Activated CD4-positive, alpha-beta T cell treated with anti-CD3 and anti-CD28 coated beads, Interleukin-2, amount 10 ng/mL, durations not matched to agents 7 days and 5 days (primary cell): ENCODE measurements at regions not wholly inside any gene's neighbourhood (a gene's known extent, or its start where the extent isn't known, plus 50 kb on each side); places are given as distances from the start of the nearest gene placed in this dataset.

Experiments
- CTCF ChIA-PET: fragments of 350-600 bp; sonication (Branson Sonifier 250); formaldehyde crosslinking; loops from one replicate; lab custom pipeline; 2021; ENCODE audit warnings: antibody characterized with exemption; lab: Charles Lee
- POLR2A ChIA-PET: fragments of 350-600 bp; sonication (Branson Sonifier 250); formaldehyde crosslinking; loops from one replicate; lab custom pipeline; 2021; ENCODE audit warnings: antibody characterized with exemption; lab: Charles Lee
- DNase-seq: peaks from one replicate; pipeline ENCODE4 v3.0.0-alpha.2; 2020
- H3K27ac Mint-ChIP-seq: one replicate; pipeline ENCODE4 v1.8.0; 2021; ENCODE audit warnings: mild to moderate bottlenecking, moderate library complexity, mixed read lengths
- H3K27me3 Mint-ChIP-seq: one replicate; pipeline ENCODE4 v1.8.0; 2021; ENCODE audit warnings: mixed read lengths
- H3K36me3 Mint-ChIP-seq: one replicate; pipeline ENCODE4 v1.8.0; 2021; ENCODE audit warnings: low read depth, mixed read lengths
- H3K4me1 Mint-ChIP-seq: one replicate; pipeline ENCODE4 v1.8.0; 2021; ENCODE audit warnings: mixed read lengths
- H3K4me3 Mint-ChIP-seq: one replicate; pipeline ENCODE4 v1.8.0; 2021; ENCODE audit warnings: mild to moderate bottlenecking, moderate library complexity, mixed read lengths
- H3K9me3 Mint-ChIP-seq: one replicate; pipeline ENCODE4 v1.8.0; 2021; ENCODE audit warnings: mixed read lengths

GRCh38 chr2:172239944-172240590, 137.4 kb upstream of the DLX2 start:
- ChIA-PET POLR2A (no interaction called here), CTCF (interaction anchor here (1.1 to 1.2 kb wide), 2 partner anchors 10 to 12 kb away, joined by 3 read pairs; no protein-coding TSS in a partner anchor)
- Mint-ChIP-seq H3K27ac (no peak overlapping the region), H3K4me3 (no peak overlapping the region), H3K9me3 (no peaks in the 10 kb centered on the region), H3K36me3 (no peaks in the 10 kb centered on the region), H3K4me1 (peaks cover 7% of the 10 kb centered on the region), H3K27me3 (peaks cover 43% of the 10 kb centered on the region)
- DNase-seq, result no peak

GRCh38 chr2:172241222-172241621, 138.5 kb upstream of the DLX2 start:
- Mint-ChIP-seq H3K4me3 (no peak overlapping the region), H3K4me1 (no peaks in the 10 kb centered on the region), H3K27ac (no peak overlapping the region), H3K36me3 (no peaks in the 10 kb centered on the region), H3K9me3 (no peaks in the 10 kb centered on the region), H3K27me3 (peaks cover 33% of the 10 kb centered on the region)
- CTCF ChIA-PET, result no interaction called here
- DNase-seq, result no peak
- POLR2A ChIA-PET, result no interaction called here

GRCh38 chr2:172242471-172242870, 139.8 kb upstream of the DLX2 start:
- POLR2A ChIA-PET, result no interaction called here
- CTCF ChIA-PET, result interaction anchor here (1.6 kb wide), 1 partner anchor 11 kb away, joined by 4 read pairs; no protein-coding TSS in a partner anchor
- Mint-ChIP-seq H3K9me3 (peaks cover 6% of the 10 kb centered on the region), H3K36me3 (no peaks in the 10 kb centered on the region), H3K27ac (no peak overlapping the region), H3K27me3 (peaks cover 21% of the 10 kb centered on the region), H3K4me3 (no peak overlapping the region), H3K4me1 (peaks cover 5% of the 10 kb centered on the region)
- no peak for DNase-seq

- H3K27me3 Mint-ChIP-seq, result peaks cover 18% of the 10 kb centered on the region
- no peak for DNase-seq
- ChIA-PET CTCF (interaction anchor here (1.6 kb wide), 1 partner anchor 11 kb away, joined by 4 read pairs; no protein-coding TSS in a partner anchor), POLR2A (no interaction called here)
- no peak overlapping the region for H3K4me3 Mint-ChIP-seq
- H3K36me3 Mint-ChIP-seq, result no peaks in the 10 kb centered on the region
- peaks cover 9% of the 10 kb centered on the region for H3K9me3 Mint-ChIP-seq
- no peak overlapping the region for H3K27ac Mint-ChIP-seq
- peaks cover 5% of the 10 kb centered on the region for H3K4me1 Mint-ChIP-seq
These were observed 140.3 kb upstream of the DLX2 start for GRCh38 chr2:172242961-172243360.

DNA sequence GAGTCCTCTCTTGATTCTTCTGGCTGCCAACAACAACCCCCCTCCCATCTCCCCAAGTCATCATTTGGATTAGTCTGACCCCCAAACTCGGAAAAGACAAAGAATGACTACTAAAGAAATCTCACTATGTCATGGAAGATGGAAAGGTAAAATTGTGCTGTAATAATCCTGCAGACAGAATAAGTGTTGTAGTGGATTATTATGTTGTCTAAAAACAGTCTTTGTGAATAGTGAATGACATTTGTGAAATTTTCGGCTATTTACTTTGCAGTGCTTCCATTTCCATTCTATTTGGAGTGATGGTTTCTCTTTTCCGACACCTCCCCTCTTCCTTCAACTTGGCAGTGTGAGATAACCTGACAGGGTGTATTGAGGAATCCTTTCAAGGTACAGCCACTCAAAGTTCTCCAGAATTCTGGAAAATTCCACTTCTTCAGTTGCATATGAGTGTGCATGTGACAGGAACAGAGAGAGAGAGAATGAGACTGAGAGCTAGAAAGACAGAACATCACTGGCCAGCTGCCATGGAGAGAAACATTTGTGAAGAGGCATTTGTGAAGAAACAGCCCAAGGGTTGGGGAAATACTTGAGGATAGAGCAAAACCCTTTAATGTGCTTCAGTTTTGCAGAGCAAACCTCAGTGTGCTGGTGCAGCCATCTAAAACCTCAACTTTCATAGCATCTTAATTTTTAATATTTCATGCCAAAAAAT, 141.9 kb upstream of the DLX2 start:
- Mint-ChIP-seq H3K27ac (no peak overlapping the region), H3K9me3 (peaks cover 9% of the 10 kb centered on the region), H3K4me3 (no peak overlapping the region), H3K36me3 (no peaks in the 10 kb centered on the region), H3K4me1 (peaks cover 5% of the 10 kb centered on the region), H3K27me3 (peaks cover 9% of the 10 kb centered on the region)
- ChIA-PET POLR2A (no interaction called here), CTCF (no interaction called here)
- no peak for DNase-seq

GRCh38 chr2:172246649-172247048, 143.9 kb upstream of the DLX2 start:
- Mint-ChIP-seq H3K4me1 (peaks cover 16% of the 10 kb centered on the region), H3K9me3 (peaks cover 9% of the 10 kb centered on the region), H3K27ac (no peak overlapping the region), H3K27me3 (peaks cover 9% of the 10 kb centered on the region), H3K36me3 (no peaks in the 10 kb centered on the region), H3K4me3 (no peak overlapping the region)
- POLR2A ChIA-PET, result no interaction called here
- CTCF ChIA-PET, result no interaction called here
- DNase-seq, result no peak

DNA sequence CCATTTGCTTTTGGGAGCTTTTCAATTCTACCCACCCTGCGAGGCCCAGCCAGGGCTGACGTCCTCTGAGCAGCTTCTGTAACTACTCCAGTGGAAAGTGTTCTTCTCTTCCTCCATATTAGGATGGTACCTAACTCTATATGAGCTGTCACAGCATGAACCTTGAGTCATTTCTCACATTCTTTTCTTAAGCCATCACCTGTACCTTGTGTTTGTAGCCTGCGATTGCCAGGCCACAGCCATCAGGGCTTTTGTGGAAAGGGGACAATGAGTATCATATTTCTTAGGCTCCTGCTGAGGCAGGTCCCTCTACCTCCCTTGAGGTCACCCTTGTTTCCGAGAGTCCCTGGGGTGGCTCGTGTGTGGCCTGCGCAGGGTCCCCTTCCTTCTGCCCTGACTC, 144.5 kb upstream of the DLX2 start:
- DNase-seq, result no peak
- H3K9me3 Mint-ChIP-seq, result peaks cover 9% of the 10 kb centered on the region
- peaks cover 9% of the 10 kb centered on the region for H3K27me3 Mint-ChIP-seq
- POLR2A ChIA-PET, result no interaction called here
- peaks cover 17% of the 10 kb centered on the region for H3K4me1 Mint-ChIP-seq
- H3K36me3 Mint-ChIP-seq, result no peaks in the 10 kb centered on the region
- CTCF ChIA-PET, result no interaction called here
- no peak overlapping the region for H3K4me3 Mint-ChIP-seq
- H3K27ac Mint-ChIP-seq, result no peak overlapping the region

- Mint-ChIP-seq H3K9me3 (peaks cover 9% of the 10 kb centered on the region), H3K36me3 (no peaks in the 10 kb centered on the region), H3K27me3 (peaks cover 9% of the 10 kb centered on the region), H3K4me3 (no peak overlapping the region), H3K27ac (no peak overlapping the region), H3K4me1 (peaks cover 28% of the 10 kb centered on the region)
- no peak for DNase-seq
- CTCF ChIA-PET, result interaction anchor here (0.6 to 1.2 kb wide), 2 partner anchors 10 to 204 kb away, joined by 3 read pairs; no protein-coding TSS in a partner anchor
- POLR2A ChIA-PET, result no interaction called here
These were observed 145.7 kb upstream of the DLX2 start for GRCh38 chr2:172248381-172248780.

DNA sequence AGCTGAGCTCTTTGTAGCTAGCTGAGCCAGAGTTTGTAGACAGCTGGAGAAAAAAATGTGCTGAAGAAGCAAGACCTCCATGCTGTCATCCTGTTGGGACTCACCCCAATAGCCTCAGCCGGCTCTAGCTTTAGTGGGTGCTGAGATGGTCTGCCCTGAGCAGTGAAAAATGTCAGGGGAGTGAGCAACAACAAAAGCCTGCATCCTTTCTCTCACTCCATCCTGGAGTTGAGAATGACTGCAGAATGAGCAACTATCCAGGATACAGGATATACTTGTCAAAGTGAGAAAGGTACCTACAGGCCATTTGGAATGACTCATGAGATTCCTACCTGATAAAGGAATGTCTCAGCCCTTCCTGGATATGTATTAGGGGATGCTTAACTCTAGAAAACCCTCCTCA, 146.1 kb upstream of the DLX2 start:
- H3K4me3 Mint-ChIP-seq, result no peak overlapping the region
- ChIA-PET CTCF (interaction anchor here (0.6 to 1.2 kb wide), 3 partner anchors 9 to 204 kb away, joined by 3 to 4 read pairs (median 3); no protein-coding TSS in a partner anchor), POLR2A (no interaction called here)
- H3K4me1 Mint-ChIP-seq, result peaks cover 32% of the 10 kb centered on the region
- peaks cover 9% of the 10 kb centered on the region for H3K9me3 Mint-ChIP-seq
- H3K27ac Mint-ChIP-seq, result no peak overlapping the region
- peaks cover 9% of the 10 kb centered on the region for H3K27me3 Mint-ChIP-seq
- no peak for DNase-seq
- H3K36me3 Mint-ChIP-seq, result no peaks in the 10 kb centered on the region

DNA sequence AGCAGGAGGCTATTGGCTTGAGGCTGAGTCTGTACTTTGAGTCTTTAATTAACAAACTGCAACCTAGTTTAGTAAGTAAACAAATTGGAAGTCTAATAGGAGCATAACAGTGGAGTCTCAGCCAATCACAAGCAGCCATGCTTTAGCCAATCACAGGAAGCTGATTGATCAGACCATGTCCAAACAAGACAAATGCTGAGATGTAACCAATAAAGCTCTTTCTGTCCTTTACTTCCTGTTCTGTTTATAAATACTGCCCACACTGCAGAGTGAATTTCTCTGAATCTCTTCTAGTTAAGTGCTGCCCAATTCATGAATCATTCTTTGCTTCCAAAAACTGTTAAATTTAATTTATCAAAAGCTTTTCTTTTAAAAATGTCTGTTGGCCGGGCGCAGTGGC, 146.6 kb upstream of the DLX2 start:
- CTCF ChIA-PET, result interaction anchor here (0.5 to 1.2 kb wide), 3 partner anchors 9 to 175 kb away, joined by 3 to 4 read pairs (median 3); no protein-coding TSS in a partner anchor
- no peak overlapping the region for H3K4me3 Mint-ChIP-seq

GRCh38 chr2:172249986-172250385, 147.3 kb upstream of the DLX2 start:
- POLR2A ChIA-PET, result no interaction called here
- H3K27me3 Mint-ChIP-seq, result no peaks in the 10 kb centered on the region
- H3K9me3 Mint-ChIP-seq, result peaks cover 9% of the 10 kb centered on the region
- CTCF ChIA-PET, result interaction anchor here (0.5 to 1.0 kb wide), 2 partner anchors 13 to 174 kb away, joined by 3 to 4 read pairs; no protein-coding TSS in a partner anchor
- peaks cover 34% of the 10 kb centered on the region for H3K4me1 Mint-ChIP-seq
- no peak overlapping the region for H3K27ac Mint-ChIP-seq
- H3K36me3 Mint-ChIP-seq, result no peaks in the 10 kb centered on the region
- no peak for DNase-seq
- H3K4me3 Mint-ChIP-seq, result no peak overlapping the region

More for the DNA sequence above, 146.6 kb upstream of the DLX2 start:
- Mint-ChIP-seq H3K4me1 (peaks cover 34% of the 10 kb centered on the region), H3K9me3 (peaks cover 9% of the 10 kb centered on the region), H3K27me3 (peaks cover 4% of the 10 kb centered on the region), H3K27ac (no peak overlapping the region), H3K36me3 (no peaks in the 10 kb centered on the region)
- POLR2A ChIA-PET, result no interaction called here
- no peak for DNase-seq

- ChIA-PET CTCF (interaction anchor here (1.0 to 1.2 kb wide), 2 partner anchors 26 to 218 kb away, joined by 3 to 4 read pairs; no protein-coding TSS in a partner anchor), POLR2A (no interaction called here)
- no peak overlapping the region for H3K4me3 Mint-ChIP-seq
- no peaks in the 10 kb centered on the region for H3K27me3 Mint-ChIP-seq
- H3K36me3 Mint-ChIP-seq, result no peaks in the 10 kb centered on the region
- H3K27ac Mint-ChIP-seq, result no peak overlapping the region
- peaks cover 34% of the 10 kb centered on the region for H3K4me1 Mint-ChIP-seq
- DNase-seq, result no peak
- H3K9me3 Mint-ChIP-seq, result peaks cover 9% of the 10 kb centered on the region
These were observed 148.5 kb upstream of the DLX2 start for GRCh38 chr2:172251231-172251630.

DNA sequence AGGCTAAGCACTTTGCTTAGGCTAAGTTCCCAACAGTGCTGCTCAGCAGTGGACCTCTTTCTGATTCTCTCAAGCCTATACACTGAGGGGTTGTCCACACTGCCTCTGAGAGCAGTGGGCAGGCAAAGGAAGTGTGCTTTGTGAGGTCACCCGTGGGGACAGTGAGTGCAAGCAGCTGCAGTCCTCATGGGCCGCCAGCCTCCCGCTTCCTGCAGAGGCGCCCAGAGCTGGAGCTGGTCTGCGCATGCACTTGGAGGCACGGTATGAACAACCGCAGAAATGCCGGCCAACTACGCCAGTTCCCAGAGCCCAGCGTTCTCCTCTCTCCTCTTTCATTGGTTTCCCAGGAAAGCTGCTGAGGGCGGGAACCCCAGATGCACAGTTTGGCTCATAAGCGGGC, 149.5 kb upstream of the DLX2 start:
- H3K36me3 Mint-ChIP-seq, result no peaks in the 10 kb centered on the region
- H3K27ac Mint-ChIP-seq, result no peak overlapping the region
- ChIA-PET POLR2A (no interaction called here), CTCF (interaction anchor here (0.6 to 1.2 kb wide), 3 partner anchors 214 to 885 kb away, joined by 3 to 4 read pairs (median 3); no protein-coding TSS in a partner anchor)
- H3K4me1 Mint-ChIP-seq, result peaks cover 29% of the 10 kb centered on the region
- peaks cover 5% of the 10 kb centered on the region for H3K27me3 Mint-ChIP-seq
- no peak overlapping the region for H3K4me3 Mint-ChIP-seq
- DNase-seq, result no peak
- peaks cover 3% of the 10 kb centered on the region for H3K9me3 Mint-ChIP-seq
